ENCODE measurements at regions not wholly inside any gene's neighbourhood (a gene's known extent, or its start where the extent isn't known, plus 50 kb on each side); places are given as distances from the start of the nearest gene placed in this dataset.
"Not testable (repeated sequence)": the region's sequence is repeated elsewhere in the genome, so short reads cannot be mapped to it uniquely, and the experiment has no call there.

GRCh38 chr11:13594044-13594443 lies 74.4 kb upstream of the FAR1 start:
- intact Hi-C loops (cut with micrococcal nuclease), result no loop called here
- peaks cover 0 to 25% (median 6%) of the 10 kb centered on the region in 8 donors for H3K9me3 Mint-ChIP-seq
- no peak overlapping the region for H3K4me3 ChIP-seq (ENCODE audit: low read length in 2 of 2)
- H3K36me3 ChIP-seq (ENCODE audit: insufficient read depth, low read length), result no peaks in the 10 kb centered on the region
- H3K4me1 Mint-ChIP-seq, result peaks cover 0 to 1% (median 0%) of the 10 kb centered on the region in 4 donors
- H3K27me3 Mint-ChIP-seq, result peaks cover 0 to 7% of the 10 kb centered on the region in 2 donors
- ChIA-PET POLR2A (ENCODE audit: partially characterized antibody) (no interaction called here), CTCF (ENCODE audit: partially characterized antibody) (no interaction called here)
- no peak for DNase-seq
- H3K4me3 Mint-ChIP-seq, result no peak overlapping the region
- no peaks in the 10 kb centered on the region for H3K36me3 Mint-ChIP-seq
- no peaks in the 10 kb centered on the region for H3K9me3 ChIP-seq (ENCODE audit: control insufficient read depth in 1 of 2, low read length in 2 of 2)
- no peak overlapping the region for H3K27ac Mint-ChIP-seq
- no peak overlapping the region for H3K27ac ChIP-seq (ENCODE audit: low read depth, low read length)
- H3K27me3 ChIP-seq (ENCODE audit: insufficient read depth, low read length), result no peaks in the 10 kb centered on the region
- no peaks in the 10 kb centered on the region for H3K4me1 ChIP-seq (ENCODE audit: insufficient read depth, low read length)

DNA sequence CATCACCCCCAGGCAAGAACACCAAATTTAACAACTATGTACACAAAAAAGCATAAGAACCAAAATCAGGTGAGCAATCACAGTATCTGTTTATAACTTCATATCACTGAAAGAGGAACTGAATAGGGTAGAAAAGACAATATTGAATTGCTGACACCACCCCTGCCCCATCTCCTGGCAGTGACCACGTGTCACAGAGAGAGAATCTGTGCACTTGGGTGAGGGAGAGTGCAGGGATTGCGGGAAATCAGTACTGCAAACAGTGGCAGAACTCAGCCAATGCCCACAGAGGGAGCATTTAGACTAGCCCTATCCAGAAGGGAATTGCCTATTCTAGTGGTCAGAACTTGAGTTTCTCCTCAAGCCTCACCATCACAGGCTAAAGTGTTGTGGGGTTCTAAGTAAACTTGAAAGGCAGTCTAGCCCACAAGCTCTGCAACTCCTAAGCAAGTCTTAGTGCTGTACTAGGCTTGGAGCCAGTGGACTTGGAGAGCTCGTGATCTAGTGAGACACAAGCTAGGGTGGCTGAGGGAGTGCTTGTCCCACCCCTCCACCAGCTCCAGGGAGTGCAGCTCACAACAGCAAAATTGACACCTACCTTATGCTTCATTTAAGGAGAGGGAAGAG lies 82.8 kb upstream of the PTH start:
- peaks cover 4 to 47% (median 26%) of the 10 kb centered on the region in 8 donors for H3K9me3 Mint-ChIP-seq
- ChIA-PET CTCF (ENCODE audit: partially characterized antibody) (no interaction called here), POLR2A (ENCODE audit: partially characterized antibody) (no interaction called here)
- no peak for DNase-seq
- H3K4me1 Mint-ChIP-seq, result no peaks in the 10 kb centered on the region
- H3K27me3 Mint-ChIP-seq, result peaks cover 8 to 10% of the 10 kb centered on the region in 2 donors
- H3K27me3 ChIP-seq (ENCODE audit: insufficient read depth, low read length), result peaks cover 5% of the 10 kb centered on the region
- H3K27ac ChIP-seq (ENCODE audit: low read depth, low read length), result no peak overlapping the region
- H3K36me3 ChIP-seq (ENCODE audit: insufficient read depth, low read length), result no peaks in the 10 kb centered on the region
- H3K9me3 ChIP-seq (ENCODE audit: control insufficient read depth in 1 of 2, low read length in 2 of 2), result no peaks in the 10 kb centered on the region
- no peak overlapping the region for H3K4me3 ChIP-seq (ENCODE audit: low read length in 2 of 2)
- H3K36me3 Mint-ChIP-seq, result no peaks in the 10 kb centered on the region
- H3K4me1 ChIP-seq (ENCODE audit: insufficient read depth, low read length), result no peaks in the 10 kb centered on the region
- intact Hi-C loops (cut with micrococcal nuclease), result no loop called here
- no peak overlapping the region for H3K27ac Mint-ChIP-seq
- H3K4me3 Mint-ChIP-seq, result peak overlapping the region in 1 of 8 donors; percentile 21

DNA sequence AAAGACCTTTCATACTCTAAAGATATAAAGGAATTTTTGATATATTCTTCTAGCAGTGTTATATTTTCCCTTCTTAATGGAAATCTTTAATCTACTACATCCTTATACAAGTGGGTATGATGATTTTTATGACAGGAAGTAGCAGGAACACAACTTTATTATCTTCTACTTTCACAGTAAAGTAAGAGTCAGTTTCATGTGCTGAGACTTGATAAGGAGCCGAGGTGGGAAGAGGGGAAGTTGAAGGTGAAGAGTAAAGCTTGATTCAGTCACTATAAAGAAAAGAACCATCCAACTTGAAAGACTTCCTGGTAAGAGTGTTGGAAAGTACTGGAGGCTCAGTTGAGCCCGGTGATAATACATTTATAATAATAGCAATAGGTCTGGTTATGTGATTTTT lies 82.1 kb upstream of the PTH start:
- Mint-ChIP-seq H3K9me3 (peaks cover 4 to 46% (median 23%) of the 10 kb centered on the region in 8 donors), H3K36me3 (no peaks in the 10 kb centered on the region), H3K4me3 (no peak overlapping the region), H3K27ac (no peak overlapping the region), H3K27me3 (peaks cover 11 to 12% of the 10 kb centered on the region in 2 donors), H3K4me1 (no peaks in the 10 kb centered on the region)
- ChIA-PET CTCF (ENCODE audit: partially characterized antibody) (no interaction called here), POLR2A (ENCODE audit: partially characterized antibody) (no interaction called here)
- Histone ChIP-seq H3K36me3 (ENCODE audit: insufficient read depth, low read length) (no peaks in the 10 kb centered on the region), H3K9me3 (ENCODE audit: control insufficient read depth in 1 of 2, low read length in 2 of 2) (no peaks in the 10 kb centered on the region), H3K27me3 (ENCODE audit: insufficient read depth, low read length) (peaks cover 5% of the 10 kb centered on the region), H3K4me3 (ENCODE audit: low read length in 2 of 2) (no peak overlapping the region), H3K27ac (ENCODE audit: low read depth, low read length) (no peak overlapping the region), H3K4me1 (ENCODE audit: insufficient read depth, low read length) (no peaks in the 10 kb centered on the region)
- intact Hi-C loops (cut with micrococcal nuclease), result no loop called here
- DNase-seq, result no peak

GRCh38 chr11:13576995-13577394 lies 81.2 kb upstream of the PTH start:
- Mint-ChIP-seq H3K9me3 (peaks cover 4 to 48% (median 24%) of the 10 kb centered on the region in 8 donors), H3K36me3 (no peaks in the 10 kb centered on the region), H3K4me1 (no peaks in the 10 kb centered on the region), H3K27me3 (peaks cover 12 to 15% of the 10 kb centered on the region in 2 donors), H3K4me3 (no peak overlapping the region), H3K27ac (no peak overlapping the region)
- peaks cover 5% of the 10 kb centered on the region for H3K27me3 ChIP-seq (ENCODE audit: insufficient read depth, low read length)
- ChIA-PET CTCF (ENCODE audit: partially characterized antibody) (no interaction called here), POLR2A (ENCODE audit: partially characterized antibody) (no interaction called here)
- DNase-seq, result no peak
- no peaks in the 10 kb centered on the region for H3K4me1 ChIP-seq (ENCODE audit: insufficient read depth, low read length)
- intact Hi-C loops (cut with micrococcal nuclease), result no loop called here
- H3K9me3 ChIP-seq (ENCODE audit: control insufficient read depth in 1 of 2, low read length in 2 of 2), result no peaks in the 10 kb centered on the region
- H3K4me3 ChIP-seq (ENCODE audit: low read length in 2 of 2), result no peak overlapping the region
- no peaks in the 10 kb centered on the region for H3K36me3 ChIP-seq (ENCODE audit: insufficient read depth, low read length)
- H3K27ac ChIP-seq (ENCODE audit: low read depth, low read length), result no peak overlapping the region

DNA sequence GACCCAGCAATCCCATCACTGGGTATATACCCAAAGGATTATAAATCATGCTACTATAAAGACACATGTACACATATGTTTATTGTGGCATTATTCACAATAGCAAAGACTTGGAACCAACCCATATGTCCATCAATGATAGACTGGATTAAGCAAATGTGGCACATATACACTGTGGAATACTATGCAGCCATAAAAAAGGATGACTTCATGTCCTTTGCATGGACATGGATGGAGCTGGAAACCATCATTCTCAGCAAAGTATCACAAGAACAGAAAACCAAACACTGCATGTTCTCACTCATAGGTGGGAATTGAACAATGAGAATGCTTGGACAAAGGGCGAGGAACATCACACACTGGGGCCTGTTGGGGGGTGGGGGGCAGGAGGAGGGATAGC lies 79.6 kb upstream of the PTH start:
- H3K36me3 Mint-ChIP-seq; H3K4me1 Mint-ChIP-seq; H3K27me3 ChIP-seq (ENCODE audit: insufficient read depth, low read length); intact Hi-C loops (cut with micrococcal nuclease); H3K4me3 Mint-ChIP-seq; H3K36me3 ChIP-seq (ENCODE audit: insufficient read depth, low read length); H3K27ac Mint-ChIP-seq; DNase-seq; H3K4me1 ChIP-seq (ENCODE audit: insufficient read depth, low read length); POLR2A ChIA-PET (ENCODE audit: partially characterized antibody); CTCF ChIA-PET (ENCODE audit: partially characterized antibody); H3K27ac ChIP-seq (ENCODE audit: low read depth, low read length); H3K4me3 ChIP-seq (ENCODE audit: low read length in 2 of 2); H3K9me3 ChIP-seq (ENCODE audit: control insufficient read depth in 1 of 2, low read length in 2 of 2): not testable (repeated sequence)
- peaks cover 8 to 13% of the 10 kb centered on the region in 2 donors for H3K27me3 Mint-ChIP-seq
- peaks cover 2 to 45% (median 13%) of the 10 kb centered on the region in 8 donors for H3K9me3 Mint-ChIP-seq

GRCh38 chr11:13567551-13567950 lies 71.8 kb upstream of the PTH start:
- Mint-ChIP-seq H3K36me3 (no peaks in the 10 kb centered on the region), H3K4me3 (no peak overlapping the region), H3K27ac (no peak overlapping the region), H3K4me1 (no peaks in the 10 kb centered on the region), H3K27me3 (peaks cover 12 to 22% of the 10 kb centered on the region in 2 donors), H3K9me3 (peaks cover 2 to 27% (median 8%) of the 10 kb centered on the region in 8 donors)
- Histone ChIP-seq H3K36me3 (ENCODE audit: insufficient read depth, low read length) (no peaks in the 10 kb centered on the region), H3K4me1 (ENCODE audit: insufficient read depth, low read length) (no peaks in the 10 kb centered on the region), H3K27ac (ENCODE audit: low read depth, low read length) (no peak overlapping the region), H3K4me3 (ENCODE audit: low read length in 2 of 2) (no peak overlapping the region), H3K9me3 (ENCODE audit: control insufficient read depth in 1 of 2, low read length in 2 of 2) (no peaks in the 10 kb centered on the region), H3K27me3 (ENCODE audit: insufficient read depth, low read length) (no peaks in the 10 kb centered on the region)
- CTCF ChIA-PET (ENCODE audit: partially characterized antibody), result no interaction called here
- intact Hi-C loops (cut with micrococcal nuclease), result no loop called here
- DNase-seq, result no peak
- POLR2A ChIA-PET (ENCODE audit: partially characterized antibody), result no interaction called here

DNA sequence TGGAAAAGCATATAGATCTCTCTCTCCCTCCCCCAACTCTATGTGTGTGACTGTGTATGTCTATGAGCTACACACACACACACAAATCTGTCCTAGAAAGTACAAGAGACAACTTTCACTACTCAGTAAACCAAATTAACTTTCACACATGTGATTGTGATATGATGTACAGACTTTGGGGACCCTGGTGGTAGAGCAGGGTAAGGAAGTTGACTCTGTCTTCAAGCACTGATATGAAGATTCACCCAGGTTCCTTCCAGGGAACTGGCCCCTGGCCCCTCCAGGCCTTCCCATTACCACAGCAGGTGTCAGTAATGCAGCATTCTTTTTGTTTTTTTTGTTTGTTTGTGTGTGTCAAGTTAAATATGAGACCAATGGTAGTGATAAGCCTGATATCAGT lies 66.1 kb upstream of the PTH start:
- no peaks in the 10 kb centered on the region for H3K9me3 ChIP-seq (ENCODE audit: control insufficient read depth in 1 of 2, low read length in 2 of 2)

More for the DNA sequence above, 66.1 kb upstream of the PTH start:
- H3K27me3 Mint-ChIP-seq, result peaks cover 12 to 20% of the 10 kb centered on the region in 2 donors
- Histone ChIP-seq H3K36me3 (ENCODE audit: insufficient read depth, low read length) (no peaks in the 10 kb centered on the region), H3K27me3 (ENCODE audit: insufficient read depth, low read length) (no peaks in the 10 kb centered on the region), H3K27ac (ENCODE audit: low read depth, low read length) (no peak overlapping the region), H3K4me3 (ENCODE audit: low read length in 2 of 2) (no peak overlapping the region), H3K4me1 (ENCODE audit: insufficient read depth, low read length) (no peaks in the 10 kb centered on the region)
- DNase-seq, result no peak
- intact Hi-C loops (cut with micrococcal nuclease), result no loop called here
- H3K27ac Mint-ChIP-seq, result peak overlapping the region in 2 of 7 donors; percentile 4 to 46
- H3K4me1 Mint-ChIP-seq, result peaks cover 0 to 6% (median 1%) of the 10 kb centered on the region in 4 donors
- H3K4me3 Mint-ChIP-seq, result no peak overlapping the region
- H3K9me3 Mint-ChIP-seq, result peaks cover 2 to 30% (median 12%) of the 10 kb centered on the region in 8 donors
- POLR2A ChIA-PET (ENCODE audit: partially characterized antibody), result no interaction called here
- peaks cover 0 to 5% of the 10 kb centered on the region in 2 donors for H3K36me3 Mint-ChIP-seq
- CTCF ChIA-PET (ENCODE audit: partially characterized antibody), result no interaction called here

Data from CD4-positive, alpha-beta memory T cell (primary cell).